ENCODE measurements at regions not wholly inside any gene's neighbourhood (a gene's known extent, or its start where the extent isn't known, plus 50 kb on each side); places are given as distances from the start of the nearest gene placed in this dataset.

GRCh38 chr6:82057846-82058554, 189.5 kb downstream of the IBTK start:
- H3K9me3 Mint-ChIP-seq: peaks cover 0 to 7% (median under 1%) of the 10 kb centered on the region in 6 donors
- H3K27me3 Mint-ChIP-seq (ENCODE audit: low read depth in 3 of 3): no peaks in the 10 kb centered on the region
- no peaks in the 10 kb centered on the region for H3K36me3 Mint-ChIP-seq
- DNase-seq: no peak
- H3K4me3 Mint-ChIP-seq: no peak overlapping the region
- H3K27ac Mint-ChIP-seq: no peak overlapping the region
- no peaks in the 10 kb centered on the region for H3K4me1 Mint-ChIP-seq

GRCh38 chr6:82056567-82056966, 191.0 kb downstream of the IBTK start:
- no peak overlapping the region for H3K27ac Mint-ChIP-seq
- H3K4me1 Mint-ChIP-seq: no peaks in the 10 kb centered on the region
- H3K27me3 Mint-ChIP-seq (ENCODE audit: low read depth in 3 of 3): no peaks in the 10 kb centered on the region
- no peaks in the 10 kb centered on the region for H3K36me3 Mint-ChIP-seq
- no peak overlapping the region for H3K4me3 Mint-ChIP-seq
- H3K9me3 Mint-ChIP-seq: peaks cover 0 to 3% (median 0%) of the 10 kb centered on the region in 6 donors
- no peak for DNase-seq

- DNase-seq: no peak
- Mint-ChIP-seq H3K27ac (no peak overlapping the region), H3K4me3 (no peak overlapping the region), H3K9me3 (no peaks in the 10 kb centered on the region), H3K27me3 (ENCODE audit: low read depth in 3 of 3) (peaks cover 0 to 2% (median 0%) of the 10 kb centered on the region in 3 donors), H3K4me1 (no peaks in the 10 kb centered on the region), H3K36me3 (no peaks in the 10 kb centered on the region)
These were observed 201.4 kb downstream of the IBTK start for GRCh38 chr6:82045965-82046756.

GRCh38 chr6:82040405-82041221, 206.9 kb downstream of the IBTK start:
- DNase-seq: peak in 1 of 3 donors; percentile 5
- Mint-ChIP-seq H3K27me3 (ENCODE audit: low read depth in 3 of 3) (peaks cover 0 to 2% (median 0%) of the 10 kb centered on the region in 3 donors), H3K27ac (no peak overlapping the region), H3K4me1 (no peaks in the 10 kb centered on the region), H3K4me3 (no peak overlapping the region), H3K36me3 (no peaks in the 10 kb centered on the region), H3K9me3 (peaks cover 0 to 3% (median 0%) of the 10 kb centered on the region in 6 donors)

GRCh38 chr6:82038631-82039030, 208.9 kb downstream of the IBTK start:
- Mint-ChIP-seq H3K4me1 (no peaks in the 10 kb centered on the region), H3K27ac (no peak overlapping the region), H3K36me3 (no peaks in the 10 kb centered on the region), H3K4me3 (no peak overlapping the region), H3K27me3 (ENCODE audit: low read depth in 3 of 3) (peaks cover 0 to 5% (median 2%) of the 10 kb centered on the region in 3 donors), H3K9me3 (peaks cover 0 to 3% (median 0%) of the 10 kb centered on the region in 6 donors)
- DNase-seq: no peak

- Mint-ChIP-seq H3K36me3 (no peaks in the 10 kb centered on the region), H3K4me3 (no peak overlapping the region), H3K27ac (no peak overlapping the region), H3K9me3 (peaks cover 0 to 7% (median 0%) of the 10 kb centered on the region in 6 donors), H3K27me3 (ENCODE audit: low read depth in 3 of 3) (peaks cover 0 to 6% (median 1%) of the 10 kb centered on the region in 3 donors), H3K4me1 (no peaks in the 10 kb centered on the region)
- DNase-seq: no peak
These were observed 212.0 kb downstream of the IBTK start for GRCh38 chr6:82035526-82035925.

- DNase-seq: no peak
- H3K27ac Mint-ChIP-seq: no peak overlapping the region
- no peaks in the 10 kb centered on the region for H3K36me3 Mint-ChIP-seq
- H3K27me3 Mint-ChIP-seq (ENCODE audit: low read depth in 3 of 3): peaks cover 0 to 6% (median 1%) of the 10 kb centered on the region in 3 donors
- no peaks in the 10 kb centered on the region for H3K4me1 Mint-ChIP-seq
- peaks cover 0 to 8% (median 0%) of the 10 kb centered on the region in 6 donors for H3K9me3 Mint-ChIP-seq
- no peak overlapping the region for H3K4me3 Mint-ChIP-seq
These were observed 213.8 kb downstream of the IBTK start for GRCh38 chr6:82033631-82034211.

GRCh38 chr6:82032444-82032843, 215.1 kb downstream of the IBTK start:
- H3K27me3 Mint-ChIP-seq (ENCODE audit: low read depth in 3 of 3): peaks cover 0 to 6% (median 1%) of the 10 kb centered on the region in 3 donors
- no peak overlapping the region for H3K4me3 Mint-ChIP-seq
- H3K27ac Mint-ChIP-seq: no peak overlapping the region
- H3K9me3 Mint-ChIP-seq: peaks cover 0 to 8% (median 0%) of the 10 kb centered on the region in 6 donors
- no peak for DNase-seq
- no peaks in the 10 kb centered on the region for H3K36me3 Mint-ChIP-seq
- no peaks in the 10 kb centered on the region for H3K4me1 Mint-ChIP-seq

GRCh38 chr6:82030761-82031503, 216.6 kb downstream of the IBTK start:
- H3K27ac Mint-ChIP-seq: no peak overlapping the region
- no peaks in the 10 kb centered on the region for H3K4me1 Mint-ChIP-seq
- H3K36me3 Mint-ChIP-seq: no peaks in the 10 kb centered on the region
- no peak for DNase-seq
- no peak overlapping the region for H3K4me3 Mint-ChIP-seq
- H3K9me3 Mint-ChIP-seq: peaks cover 0 to 8% (median 0%) of the 10 kb centered on the region in 6 donors
- peaks cover 0 to 6% (median 1%) of the 10 kb centered on the region in 3 donors for H3K27me3 Mint-ChIP-seq (ENCODE audit: low read depth in 3 of 3)

GRCh38 chr6:82030301-82030700, 217.2 kb downstream of the IBTK start:
- H3K4me3 Mint-ChIP-seq: no peak overlapping the region
- H3K4me1 Mint-ChIP-seq: no peaks in the 10 kb centered on the region
- no peak for DNase-seq
- H3K27ac Mint-ChIP-seq: no peak overlapping the region
- peaks cover 0 to 6% (median 1%) of the 10 kb centered on the region in 3 donors for H3K27me3 Mint-ChIP-seq (ENCODE audit: low read depth in 3 of 3)
- peaks cover 0 to 8% (median 0%) of the 10 kb centered on the region in 6 donors for H3K9me3 Mint-ChIP-seq
- no peaks in the 10 kb centered on the region for H3K36me3 Mint-ChIP-seq

- no peaks in the 10 kb centered on the region for H3K36me3 Mint-ChIP-seq
- no peaks in the 10 kb centered on the region for H3K4me1 Mint-ChIP-seq
- H3K27me3 Mint-ChIP-seq (ENCODE audit: low read depth in 3 of 3): no peaks in the 10 kb centered on the region
- no peak for DNase-seq
- H3K4me3 Mint-ChIP-seq: no peak overlapping the region
- H3K27ac Mint-ChIP-seq: no peak overlapping the region
- no peaks in the 10 kb centered on the region for H3K9me3 Mint-ChIP-seq
These were observed 222.3 kb downstream of the IBTK start for GRCh38 chr6:82025271-82025670.

GRCh38 chr6:82022614-82023129, 224.9 kb downstream of the IBTK start:
- Mint-ChIP-seq H3K27me3 (ENCODE audit: low read depth in 3 of 3) (peaks cover 0 to 2% (median 0%) of the 10 kb centered on the region in 3 donors), H3K36me3 (no peaks in the 10 kb centered on the region), H3K27ac (no peak overlapping the region), H3K9me3 (peaks cover 0 to 4% (median 0%) of the 10 kb centered on the region in 6 donors), H3K4me1 (no peaks in the 10 kb centered on the region), H3K4me3 (no peak overlapping the region)
- no peak for DNase-seq

- Mint-ChIP-seq H3K27ac (no peak overlapping the region), H3K4me3 (no peak overlapping the region), H3K4me1 (no peaks in the 10 kb centered on the region), H3K27me3 (ENCODE audit: low read depth in 3 of 3) (peaks cover 0 to 2% (median 0%) of the 10 kb centered on the region in 3 donors), H3K9me3 (peaks cover 0 to 4% (median 0%) of the 10 kb centered on the region in 6 donors), H3K36me3 (no peaks in the 10 kb centered on the region)
- no peak for DNase-seq
These were observed 229.8 kb downstream of the IBTK start for GRCh38 chr6:82017773-82018172.

Measured in immature natural killer cell (primary cell).